ENCODE measurements at regions not wholly inside any gene's neighbourhood (a gene's known extent, or its start where the extent isn't known, plus 50 kb on each side); places are given as distances from the start of the nearest gene placed in this dataset.

DNA sequence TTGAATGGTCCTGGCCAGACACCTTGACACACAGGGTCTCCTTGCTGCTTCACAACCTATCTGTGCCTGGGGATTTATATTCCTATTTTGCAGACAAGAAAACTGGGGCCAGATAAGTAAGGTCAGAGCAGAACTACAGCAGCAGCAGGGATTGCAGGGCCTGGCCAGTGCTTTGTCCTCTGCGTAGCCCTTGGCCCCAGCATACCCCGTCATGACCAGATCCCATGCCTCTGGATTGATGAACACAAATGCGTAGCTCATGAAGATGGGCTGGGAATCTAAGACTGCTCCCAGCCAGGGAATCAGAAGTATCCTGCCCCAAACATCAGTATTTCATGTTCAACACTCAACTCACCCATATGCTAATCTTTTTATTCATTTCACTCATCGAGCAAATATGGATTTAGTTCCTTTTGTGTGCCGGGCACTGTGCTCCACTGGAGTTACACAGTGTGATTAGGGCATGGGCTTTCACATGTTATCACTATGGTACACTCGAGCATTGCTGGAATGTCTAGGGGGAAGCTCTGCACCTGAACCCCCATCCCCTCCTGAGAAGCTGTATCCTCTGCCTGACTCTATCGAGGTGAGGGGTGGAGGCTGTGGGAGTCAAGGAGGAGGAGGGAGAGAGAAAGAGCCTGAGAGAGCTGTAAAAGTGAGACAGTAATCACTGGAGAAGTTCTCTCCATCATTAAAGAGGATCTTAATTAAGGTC, 143.3 kb downstream of the CYP26B1 start:
- Histone ChIP-seq H2BK120ac (replicated peaks; ENCODE audit: low read depth, low read length) (no peak overlapping the region), H2AK5ac (ENCODE audit: low read depth, low read length) (no peak overlapping the region), H2BK5ac (ENCODE audit: low read depth, low read length) (no peak overlapping the region), H3K79me2 (ENCODE audit: control insufficient read depth in 1 of 2, insufficient read depth in 2 of 2, low read length in 2 of 2) (no peaks in the 10 kb centered on the region), H3K4me2 (ENCODE audit: insufficient read depth in 1 of 2, low read depth in 2 of 2, low read length in 2 of 2) (no peak overlapping the region), H3K23me2 (ENCODE audit: low read depth, low read length) (no peaks in the 10 kb centered on the region), H3K27me3 (replicated peaks in 1 of 4; ENCODE audit: control insufficient read depth in 3 of 4, extremely low read depth in 1 of 4, insufficient read depth in 3 of 4, low read length in 3 of 4) (no peaks in the 10 kb centered on the region; a peak in 1 of 7 replicates), H3K4me3 (ENCODE audit: extremely low read depth in 1 of 4, insufficient read depth in 2 of 4, low read depth in 3 of 4, low read length in 4 of 4) (no peak overlapping the region), H3K4ac (replicated peaks; ENCODE audit: insufficient read length, low read depth, low read length) (no peak overlapping the region), H3K79me1 (ENCODE audit: low read depth, low read length) (no peaks in the 10 kb centered on the region), H3K9me3 (ENCODE audit: insufficient read depth in 2 of 2, low read depth in 1 of 2, low read length in 1 of 2) (no peaks in the 10 kb centered on the region), H3K36me3 (ENCODE audit: control insufficient read depth in 2 of 4, insufficient read depth in 4 of 4, low read length in 3 of 4) (no peaks in the 10 kb centered on the region), H3K23ac (ENCODE audit: insufficient read length) (no peak overlapping the region), H4K5ac (ENCODE audit: insufficient read length, low read depth, low read length) (no peak overlapping the region), H2BK12ac (ENCODE audit: low read depth, low read length) (no peak overlapping the region), H3K4me1 (replicated peaks in 1 of 4; ENCODE audit: control insufficient read depth in 3 of 4, insufficient read depth in 4 of 4, low read length in 3 of 4) (peaks cover 0 to 6% (median 1%) of the 10 kb centered on the region in 4 experiments; a peak in 4 of 7 replicates), H3K27ac (ENCODE audit: low read depth, low read length) (no peak overlapping the region), H3K9ac (replicated peaks in 1 of 4; ENCODE audit: extremely low read depth in 1 of 4, low read depth in 3 of 4, low read length in 3 of 4) (no peak overlapping the region), H2BK20ac (ENCODE audit: low read length) (no peak overlapping the region), H4K20me1 (replicated peaks in 1 of 2; ENCODE audit: control insufficient read depth in 1 of 2, insufficient read depth in 2 of 2, low read length in 2 of 2) (no peaks in the 10 kb centered on the region), H4K8ac (ENCODE audit: extremely low read depth, insufficient read depth, low read length) (no peak overlapping the region), H3K56ac (replicated peaks; ENCODE audit: insufficient read length, low read depth, low read length) (no peak overlapping the region), H4K91ac (replicated peaks; ENCODE audit: insufficient read length, low read length) (no peak overlapping the region), H2BK15ac (ENCODE audit: low read length) (no peak overlapping the region), H3K14ac (ENCODE audit: insufficient read length) (no peak overlapping the region), H3K18ac (ENCODE audit: extremely low read depth, low read length) (no peak overlapping the region), H2AFZ (ENCODE audit: low read length) (no peak overlapping the region)
- ChIA-PET POLR2A (ENCODE audit: partially characterized antibody) (no interaction called here), CTCF (ENCODE audit: partially characterized antibody) (interaction anchor here (1.0 to 2.1 kb wide), 3 partner anchors 10 to 80 kb away, joined by 4 to 8 read pairs (median 4); no protein-coding TSS in a partner anchor)
- FAIRE-seq (no peak), DNase-seq (ENCODE audit: low read depth in 1 of 2, low spot score in 2 of 2) (no peak)
- 87% methylated on average over 7 of the region's 7 CpGs; no CpG with 5 or more reads in 1 of the 2 experiments for WGBS, 2 experiments (ENCODE audit: extremely low coverage in 1 of 2, insufficient coverage in 1 of 2, insufficient read length in 1 of 2, insufficient replicate concordance in 2 of 2, low coverage in 1 of 2, low lambda C conversion rate in 2 of 2, missing lambda C conversion rate in 1 of 2)
- TF ChIP-seq GTF2F1 (IDR thresholded peaks at IDR 0.05; ENCODE audit: borderline replicate concordance, low read depth, low read length) (no peak), JUND (IDR thresholded peaks at IDR 0.05; ENCODE audit: low read length) (no peak), FOSL1 (IDR thresholded peaks at IDR 0.05; ENCODE audit: insufficient read depth, low read depth, low read length) (no peak), RFX5 (IDR thresholded peaks at IDR 0.05; ENCODE audit: borderline replicate concordance, low read depth, low read length) (no peak), ATF3 (IDR thresholded peaks at IDR 0.05; ENCODE audit: insufficient read depth, low read depth, low read length) (no peak), SP2 (IDR thresholded peaks at IDR 0.05; ENCODE audit: low read length) (no peak), HDAC2 (IDR thresholded peaks at IDR 0.05; ENCODE audit: borderline replicate concordance in 1 of 2, low read depth in 2 of 2, low read length in 2 of 2) (no peak), CREB1 (IDR thresholded peaks at IDR 0.05) (no peak), HDAC6 (IDR thresholded peaks at IDR 0.05; ENCODE audit: low read depth, low read length) (no peak), SIN3A (conservative IDR thresholded peaks at IDR 0.05 in 1 of 2, IDR thresholded peaks at IDR 0.05 in 1 of 2; ENCODE audit: low read depth in 1 of 2, low read length in 2 of 2) (no peak), CHD2 (IDR thresholded peaks at IDR 0.05; ENCODE audit: low read length) (no peak), EZH2 (IDR thresholded peaks at IDR 0.05; ENCODE audit: low read depth, low read length, severe bottlenecking) (no peak)
